Astrocyte (in vitro differentiated cells and primary cell): ENCODE measurements at regions not wholly inside any gene's neighbourhood (a gene's known extent, or its start where the extent isn't known, plus 50 kb on each side); places are given as distances from the start of the nearest gene placed in this dataset.

Source experiments
- DNase-seq: peaks from one replicate; pipeline ENCODE4 v3.0.0-alpha.2; 2010; ENCODE audit warnings: low read depth
- FAIRE-seq: peaks from 2 replicates; lab custom pipeline; 2011; peaks lifted over from hg19 to GRCh38; lab: Jason Lieb, UNC
- H2AFZ ChIP-seq: 2 replicates; pipeline ENCODE4 v1.6.0; 2012; ENCODE audit warnings: low read depth, low read length, inconsistent platforms
- H3K27ac ChIP-seq: 2 replicates; pipeline ENCODE4 v1.5.1; 2011; ENCODE audit warnings: low read depth, low read length, inconsistent platforms
- H3K27me3 ChIP-seq: 2 replicates; pipeline ENCODE4 v1.6.0; 2011; ENCODE audit warnings: low read length, inconsistent platforms; ENCODE audit not compliant: insufficient read depth
- H3K36me3 ChIP-seq: 2 replicates; pipeline ENCODE4 v1.5.1; 2011; ENCODE audit warnings: low read length, inconsistent platforms; ENCODE audit not compliant: insufficient read depth
- H3K4me1 ChIP-seq: 2 replicates; pipeline ENCODE4 v1.5.1; 2011; ENCODE audit warnings: low read length, inconsistent platforms; ENCODE audit not compliant: insufficient read depth
- H3K4me2 ChIP-seq: 2 replicates; pipeline ENCODE4 v1.6.0; 2012; ENCODE audit warnings: low read length, inconsistent platforms
- H3K4me3 ChIP-seq: 2 replicates; pipeline ENCODE4 v1.5.1; 2011; ENCODE audit warnings: low read depth, mild to moderate bottlenecking, low read length, inconsistent platforms; ENCODE audit not compliant: insufficient read depth
- H3K79me2 ChIP-seq: 2 replicates; pipeline ENCODE4 v1.6.0; 2012; ENCODE audit warnings: mild to moderate bottlenecking, low read length, inconsistent platforms; ENCODE audit not compliant: insufficient read depth
- H3K9ac ChIP-seq: 2 replicates; pipeline ENCODE4 v1.6.0; 2012; ENCODE audit warnings: mild to moderate bottlenecking, low read length, inconsistent platforms
- H3K9me3 ChIP-seq: 2 replicates; pipeline ENCODE4 v1.5.1; 2012; ENCODE audit warnings: low read depth, mild to moderate bottlenecking, low read length, inconsistent platforms; ENCODE audit not compliant: insufficient read depth
- H4K20me1 ChIP-seq: 2 replicates; pipeline ENCODE4 v1.6.0; 2012; ENCODE audit warnings: low read length, inconsistent platforms; ENCODE audit not compliant: insufficient read depth
- H3K27ac Mint-ChIP-seq: one replicate; pipeline ENCODE4 v1.8.0; 2021; ENCODE audit warnings: mild to moderate bottlenecking, mixed read lengths; ENCODE audit not compliant: unreplicated experiment
- H3K27me3 Mint-ChIP-seq: one replicate; pipeline ENCODE4 v1.8.0; 2021; ENCODE audit warnings: low read depth, mixed read lengths; ENCODE audit not compliant: unreplicated experiment
- H3K36me3 Mint-ChIP-seq: one replicate; pipeline ENCODE4 v1.8.0; 2021; ENCODE audit warnings: low read depth, mixed read lengths; ENCODE audit not compliant: unreplicated experiment
- H3K4me1 Mint-ChIP-seq: one replicate; pipeline ENCODE4 v1.8.0; 2021; ENCODE audit warnings: low read depth, mixed read lengths; ENCODE audit not compliant: unreplicated experiment
- H3K4me3 Mint-ChIP-seq: one replicate; pipeline ENCODE4 v1.8.0; 2021; ENCODE audit warnings: mild to moderate bottlenecking, moderate library complexity, mixed read lengths; ENCODE audit not compliant: unreplicated experiment
- H3K9me3 Mint-ChIP-seq: one replicate; pipeline ENCODE4 v1.8.0; 2021; ENCODE audit warnings: mild to moderate bottlenecking, mixed read lengths; ENCODE audit not compliant: unreplicated experiment
- EZH2 ChIP-seq: IDR thresholded peaks from 2 replicates; pipeline ENCODE4 v1.6.1; 2012; ENCODE audit warnings: mild to moderate bottlenecking, low read length, inconsistent platforms; ENCODE audit not compliant: insufficient read depth
- TF ChIP-seq, protein P1 (sequence below): IDR thresholded peaks from 2 replicates; pipeline ENCODE4 v1.5.1; 2011; ENCODE audit warnings: low read depth, mild to moderate bottlenecking, inconsistent platforms, low read length, moderate library complexity; ENCODE audit not compliant: insufficient read depth

DNA sequence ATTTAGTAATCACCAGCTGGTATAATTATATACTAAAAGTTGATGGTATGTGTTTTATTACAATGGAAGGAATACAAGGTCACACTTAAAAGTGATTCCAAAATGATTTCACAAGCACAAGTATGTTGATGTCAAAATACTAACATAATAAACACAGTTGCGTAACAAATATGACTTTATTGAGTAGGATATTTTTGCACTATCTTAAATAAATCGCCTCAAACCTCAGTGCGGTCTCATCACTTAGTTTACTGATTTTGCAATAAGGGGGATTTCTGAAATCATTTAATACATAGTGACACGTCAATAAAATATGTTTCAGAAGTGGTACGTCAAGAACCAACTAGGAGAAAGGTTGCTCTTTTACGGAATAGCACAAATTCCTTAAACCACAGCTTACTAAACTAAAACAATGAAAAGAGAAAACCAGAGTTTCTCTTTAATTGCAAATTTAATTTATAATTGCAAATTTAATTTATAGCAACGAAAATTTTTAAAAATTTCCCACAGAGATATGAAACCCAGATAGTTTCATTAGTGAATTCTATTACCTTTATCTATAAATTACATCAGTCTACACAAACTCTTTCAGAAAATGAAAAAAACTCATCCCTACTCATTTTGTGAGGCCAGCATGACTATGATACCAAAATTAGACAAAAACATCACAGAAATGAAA, 304.0 kb upstream of the REG3G start:
- TF ChIP-seq, protein P1, sequence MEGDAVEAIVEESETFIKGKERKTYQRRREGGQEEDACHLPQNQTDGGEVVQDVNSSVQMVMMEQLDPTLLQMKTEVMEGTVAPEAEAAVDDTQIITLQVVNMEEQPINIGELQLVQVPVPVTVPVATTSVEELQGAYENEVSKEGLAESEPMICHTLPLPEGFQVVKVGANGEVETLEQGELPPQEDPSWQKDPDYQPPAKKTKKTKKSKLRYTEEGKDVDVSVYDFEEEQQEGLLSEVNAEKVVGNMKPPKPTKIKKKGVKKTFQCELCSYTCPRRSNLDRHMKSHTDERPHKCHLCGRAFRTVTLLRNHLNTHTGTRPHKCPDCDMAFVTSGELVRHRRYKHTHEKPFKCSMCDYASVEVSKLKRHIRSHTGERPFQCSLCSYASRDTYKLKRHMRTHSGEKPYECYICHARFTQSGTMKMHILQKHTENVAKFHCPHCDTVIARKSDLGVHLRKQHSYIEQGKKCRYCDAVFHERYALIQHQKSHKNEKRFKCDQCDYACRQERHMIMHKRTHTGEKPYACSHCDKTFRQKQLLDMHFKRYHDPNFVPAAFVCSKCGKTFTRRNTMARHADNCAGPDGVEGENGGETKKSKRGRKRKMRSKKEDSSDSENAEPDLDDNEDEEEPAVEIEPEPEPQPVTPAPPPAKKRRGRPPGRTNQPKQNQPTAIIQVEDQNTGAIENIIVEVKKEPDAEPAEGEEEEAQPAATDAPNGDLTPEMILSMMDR: no peak
- no peak for TF ChIP-seq EZH2
- FAIRE-seq: no peak
- H3K4me2 ChIP-seq: no peak overlapping the region
- no peak overlapping the region for H3K4me3 ChIP-seq
- H3K36me3 ChIP-seq: no peaks in the 10 kb centered on the region
- H3K4me1 Mint-ChIP-seq: peaks cover 22% of the 10 kb centered on the region
- no peak overlapping the region for H3K4me3 Mint-ChIP-seq
- H3K79me2 ChIP-seq: no peaks in the 10 kb centered on the region
- no peaks in the 10 kb centered on the region for H4K20me1 ChIP-seq
- H3K27me3 Mint-ChIP-seq: no peaks in the 10 kb centered on the region
- H3K4me1 ChIP-seq: peaks cover 6% of the 10 kb centered on the region
- no peak overlapping the region for H3K9ac ChIP-seq
- H3K27me3 ChIP-seq: no peaks in the 10 kb centered on the region
- no peak for DNase-seq
- H2AFZ ChIP-seq: no peak overlapping the region
- no peaks in the 10 kb centered on the region for H3K9me3 ChIP-seq
- H3K27ac ChIP-seq: no peak overlapping the region
- no peak overlapping the region for H3K27ac Mint-ChIP-seq
- H3K36me3 Mint-ChIP-seq: no peaks in the 10 kb centered on the region
- H3K9me3 Mint-ChIP-seq: peaks cover 2% of the 10 kb centered on the region

DNA sequence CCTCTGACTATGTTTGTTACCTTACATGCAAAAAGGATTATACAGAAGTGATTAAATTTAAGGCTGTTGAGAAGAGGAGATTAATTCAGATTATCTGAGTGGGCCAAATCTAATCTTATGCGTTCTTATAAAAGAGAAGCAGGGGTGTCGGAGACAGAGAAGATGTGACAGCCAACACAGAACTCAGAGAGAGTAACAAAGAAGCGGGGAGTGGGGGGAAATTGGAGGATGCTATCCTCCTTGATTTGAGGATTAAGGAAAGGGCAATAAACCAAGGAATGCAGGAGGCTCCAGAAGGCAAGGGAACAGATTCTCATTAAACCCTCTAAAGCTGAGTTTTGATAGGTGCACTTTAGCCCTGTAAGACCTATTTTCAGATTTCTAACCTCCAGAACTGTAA, 291.3 kb upstream of the REG3G start:
- H3K27ac Mint-ChIP-seq: no peak overlapping the region
- Histone ChIP-seq H3K36me3 (no peaks in the 10 kb centered on the region), H3K4me3 (no peak overlapping the region), H3K9me3 (no peaks in the 10 kb centered on the region), H3K79me2 (no peaks in the 10 kb centered on the region), H3K27ac (no peak overlapping the region), H3K4me2 (no peak overlapping the region), H4K20me1 (no peaks in the 10 kb centered on the region), H3K9ac (no peak overlapping the region), H3K27me3 (no peaks in the 10 kb centered on the region), H3K4me1 (no peaks in the 10 kb centered on the region), H2AFZ (no peak overlapping the region)
- no peak overlapping the region for H3K4me3 Mint-ChIP-seq
- no peaks in the 10 kb centered on the region for H3K9me3 Mint-ChIP-seq
- H3K36me3 Mint-ChIP-seq: no peaks in the 10 kb centered on the region
- FAIRE-seq: no peak
- no peaks in the 10 kb centered on the region for H3K4me1 Mint-ChIP-seq
- no peaks in the 10 kb centered on the region for H3K27me3 Mint-ChIP-seq
- no peak for TF ChIP-seq EZH2
- TF ChIP-seq, protein P1: no peak
- no peak for DNase-seq

DNA sequence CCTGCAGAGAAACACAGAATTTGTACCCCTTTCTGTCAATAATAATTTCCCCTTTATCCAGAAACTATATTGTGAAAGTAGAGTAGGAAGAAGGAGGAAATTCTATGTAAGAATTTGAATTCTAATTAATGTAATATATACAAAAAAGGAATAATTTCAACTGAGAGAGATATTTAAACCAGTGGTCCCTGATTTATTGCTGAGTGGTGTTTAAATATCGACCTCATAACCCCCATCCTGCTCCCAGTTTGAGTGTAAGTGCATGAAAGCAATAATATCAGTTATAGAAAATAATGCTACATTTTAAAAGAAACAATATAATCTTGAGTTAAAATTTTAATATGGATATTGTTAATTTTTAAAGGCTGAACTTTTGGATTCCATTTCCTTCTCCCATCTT, 286.2 kb upstream of the REG3G start:
- H3K27me3 Mint-ChIP-seq: no peaks in the 10 kb centered on the region
- no peak overlapping the region for H3K4me3 ChIP-seq
- H3K79me2 ChIP-seq: no peaks in the 10 kb centered on the region
- H3K36me3 ChIP-seq: no peaks in the 10 kb centered on the region
- no peak overlapping the region for H3K27ac Mint-ChIP-seq
- no peak overlapping the region for H3K4me2 ChIP-seq
- TF ChIP-seq, protein P1: no peak
- no peak for TF ChIP-seq EZH2
- no peaks in the 10 kb centered on the region for H3K27me3 ChIP-seq
- H4K20me1 ChIP-seq: no peaks in the 10 kb centered on the region
- FAIRE-seq (no peak), DNase-seq (no peak)
- no peaks in the 10 kb centered on the region for H3K4me1 Mint-ChIP-seq
- no peaks in the 10 kb centered on the region for H3K9me3 Mint-ChIP-seq
- H3K9me3 ChIP-seq: no peaks in the 10 kb centered on the region
- H3K27ac ChIP-seq: no peak overlapping the region
- H3K36me3 Mint-ChIP-seq: no peaks in the 10 kb centered on the region
- no peak overlapping the region for H3K9ac ChIP-seq
- no peak overlapping the region for H3K4me3 Mint-ChIP-seq
- no peaks in the 10 kb centered on the region for H3K4me1 ChIP-seq
- no peak overlapping the region for H2AFZ ChIP-seq
